ENCODE measurements at regions not wholly inside any gene's neighbourhood (a gene's known extent, or its start where the extent isn't known, plus 50 kb on each side); places are given as distances from the start of the nearest gene placed in this dataset.

GRCh38 chr4:132763465-132763864, 385.6 kb upstream of the PCDH10 start:
- Histone ChIP-seq H3K27me3 (ENCODE audit: insufficient read depth, low read length) (no peaks in the 10 kb centered on the region), H3K9me3 (ENCODE audit: low read length) (no peaks in the 10 kb centered on the region), H4K20me1 (ENCODE audit: insufficient read depth, low read length) (no peaks in the 10 kb centered on the region), H3K36me3 (ENCODE audit: insufficient read depth, low read length) (no peaks in the 10 kb centered on the region), H3K9ac (ENCODE audit: low read length) (no peak overlapping the region), H2AFZ (ENCODE audit: low read length) (peak overlapping the region; percentile 72; the same call in 1 of the 2 replicates), H3K4me3 (ENCODE audit: low read depth, low read length, poor library complexity, severe bottlenecking) (no peak overlapping the region), H3K4me1 (ENCODE audit: insufficient read depth, low read length, severe bottlenecking) (peaks cover 12% of the 10 kb centered on the region), H3K9me2 (ENCODE audit: low read depth, low read length) (no peaks in the 10 kb centered on the region), H3K79me2 (ENCODE audit: insufficient read depth, low read length) (no peaks in the 10 kb centered on the region), H3F3A (ENCODE audit: insufficient read depth, low read length) (no peaks in the 10 kb centered on the region), H3K27ac (ENCODE audit: low read depth, low read length, poor library complexity, severe bottlenecking) (peak overlapping the region; percentile 20), H3K4me2 (ENCODE audit: low read length) (no peak overlapping the region)
- TF ChIP-seq CTCF (IDR thresholded peaks at IDR 0.05; ENCODE audit: low read length): no peak
- TF ChIP-seq EZH2 (IDR thresholded peaks at IDR 0.05; ENCODE audit: borderline replicate concordance, low read length): no peak

- Histone ChIP-seq H3K9me2 (ENCODE audit: low read depth, low read length) (no peaks in the 10 kb centered on the region), H3K79me2 (ENCODE audit: insufficient read depth, low read length) (no peaks in the 10 kb centered on the region), H4K20me1 (ENCODE audit: insufficient read depth, low read length) (no peaks in the 10 kb centered on the region), H3K9me3 (ENCODE audit: low read length) (no peaks in the 10 kb centered on the region), H3K4me3 (ENCODE audit: low read depth, low read length, poor library complexity, severe bottlenecking) (no peak overlapping the region), H3K4me1 (ENCODE audit: insufficient read depth, low read length, severe bottlenecking) (peaks cover 10% of the 10 kb centered on the region), H3K27me3 (ENCODE audit: insufficient read depth, low read length) (no peaks in the 10 kb centered on the region), H3K9ac (ENCODE audit: low read length) (no peak overlapping the region), H3F3A (ENCODE audit: insufficient read depth, low read length) (no peaks in the 10 kb centered on the region), H2AFZ (ENCODE audit: low read length) (peak overlapping the region; percentile 70; the same call in 1 of the 2 replicates), H3K36me3 (ENCODE audit: insufficient read depth, low read length) (no peaks in the 10 kb centered on the region), H3K4me2 (ENCODE audit: low read length) (no peak overlapping the region), H3K27ac (ENCODE audit: low read depth, low read length, poor library complexity, severe bottlenecking) (no peak overlapping the region)
- no peak for TF ChIP-seq EZH2 (IDR thresholded peaks at IDR 0.05; ENCODE audit: borderline replicate concordance, low read length)
- TF ChIP-seq CTCF (IDR thresholded peaks at IDR 0.05; ENCODE audit: low read length): no peak
These were observed 381.2 kb upstream of the PCDH10 start for GRCh38 chr4:132767901-132768300.

- no peaks in the 10 kb centered on the region for H3K79me2 ChIP-seq (ENCODE audit: insufficient read depth, low read length)
- H3F3A ChIP-seq (ENCODE audit: insufficient read depth, low read length): no peaks in the 10 kb centered on the region
- H3K4me3 ChIP-seq (ENCODE audit: low read depth, low read length, poor library complexity, severe bottlenecking): no peak overlapping the region
- H3K36me3 ChIP-seq (ENCODE audit: insufficient read depth, low read length): no peaks in the 10 kb centered on the region
- no peak overlapping the region for H3K4me2 ChIP-seq (ENCODE audit: low read length)
- no peak overlapping the region for H2AFZ ChIP-seq (ENCODE audit: low read length)
- H3K9me2 ChIP-seq (ENCODE audit: low read depth, low read length): no peaks in the 10 kb centered on the region
- no peaks in the 10 kb centered on the region for H3K9me3 ChIP-seq (ENCODE audit: low read length)
- no peak overlapping the region for H3K9ac ChIP-seq (ENCODE audit: low read length)
- H3K4me1 ChIP-seq (ENCODE audit: insufficient read depth, low read length, severe bottlenecking): no peaks in the 10 kb centered on the region
- TF ChIP-seq CTCF (IDR thresholded peaks at IDR 0.05; ENCODE audit: low read length) (no peak), EZH2 (IDR thresholded peaks at IDR 0.05; ENCODE audit: borderline replicate concordance, low read length) (no peak)
- no peak overlapping the region for H3K27ac ChIP-seq (ENCODE audit: low read depth, low read length, poor library complexity, severe bottlenecking)
- H3K27me3 ChIP-seq (ENCODE audit: insufficient read depth, low read length): no peaks in the 10 kb centered on the region
- H4K20me1 ChIP-seq (ENCODE audit: insufficient read depth, low read length): no peaks in the 10 kb centered on the region
These were observed 378.3 kb upstream of the PCDH10 start for GRCh38 chr4:132770776-132771175.
